SK-N-SH (cell line): ENCODE measurements at regions not wholly inside any gene's neighbourhood (a gene's known extent, or its start where the extent isn't known, plus 50 kb on each side); places are given as distances from the start of the nearest gene placed in this dataset.

Source experiments
- CTCF ChIA-PET: fragments of 300-600, 350-600 bp; formaldehyde crosslinking; extraction: SDS; loops from one replicate; lab custom pipeline; 2021; lab: Yijun Ruan, JAX
- POLR2A ChIA-PET: fragments of 350-600 bp; sonication (Branson Sonifier 250); formaldehyde crosslinking; extraction: SDS; loops from one replicate; lab custom pipeline; 2020; ENCODE audit warnings: antibody characterized with exemption, inconsistent platforms; lab: Yijun Ruan, JAX
- DNase-seq: peaks from one replicate; pipeline ENCODE4 v3.0.0; 2012
- H2AFZ ChIP-seq: fragments of 200-600 bp; sonication (generic); 2 replicates; pipeline ENCODE4 v1.8.1; 2016; ENCODE audit warnings: antibody characterized with exemption, mild to moderate bottlenecking, low read depth
- H3F3A ChIP-seq: fragments of 200-600 bp; sonication (generic); replicated peaks from 2 replicates; pipeline ENCODE3; 2016; ENCODE audit warnings: antibody characterized with exemption, mild to moderate bottlenecking; ENCODE audit not compliant: insufficient read depth
- H3K27ac ChIP-seq, 2 experiments: fragments of 200-500 bp in 1 of 2; fragments of 200-600 bp in 1 of 2; sonication (Bioruptor generic) in 1 of 2; sonication (generic), shearing (Covaris generic) in 1 of 2; 2 replicates each; pipeline versions ENCODE4 v1.5.1 to v1.6.1; 2014 to 2016; ENCODE audit warnings: low read depth in 2 of 2, inconsistent platforms in 1 of 2, low read length in 1 of 2, mild to moderate bottlenecking in 1 of 2, mixed read lengths in 1 of 2
- H3K27me3 ChIP-seq: fragments of 200-600 bp; sonication (generic), shearing (Covaris generic); 2 replicates; pipeline ENCODE4 v1.6.1; 2016; ENCODE audit warnings: mixed run types; ENCODE audit not compliant: insufficient read depth
- H3K36me3 ChIP-seq, 2 experiments: fragments of 200-500 bp in 1 of 2; fragments of 200-600 bp in 1 of 2; sonication (Bioruptor generic) in 1 of 2; sonication (generic) in 1 of 2; replicated peaks in 1 of 2; 2 replicates each; pipeline versions ENCODE3 to v1.5.1; 2014 to 2016; ENCODE audit warnings: low read length in 1 of 2, mild to moderate bottlenecking in 1 of 2; ENCODE audit not compliant: insufficient read depth in 2 of 2, control insufficient read depth in 1 of 2
- H3K4me1 ChIP-seq, 2 experiments: fragments of 200-500 bp in 1 of 2; fragments of 200-600 bp in 1 of 2; sonication (Bioruptor generic) in 1 of 2; sonication (generic), shearing (Covaris generic) in 1 of 2; 2 replicates each; pipeline versions ENCODE4 v1.5.1 to v1.6.1; 2014 to 2016; ENCODE audit warnings: low read depth in 1 of 2, low read length in 1 of 2, mixed run types in 1 of 2; ENCODE audit not compliant: insufficient read depth in 2 of 2, control insufficient read depth in 1 of 2
- H3K4me2 ChIP-seq: fragments of 200-600 bp; sonication (generic), shearing (Covaris generic); 2 replicates; pipeline ENCODE4 v1.6.1; 2017; ENCODE audit warnings: mixed run types
- H3K4me3 ChIP-seq, 2 experiments: fragments of 200-500 bp in 1 of 2; fragments of 200-600 bp in 1 of 2; sonication (Bioruptor generic) in 1 of 2; sonication (generic), shearing (Covaris generic) in 1 of 2; 2 replicates each; pipeline versions ENCODE4 v1.5.1 to v1.8.1; 2014 to 2016; ENCODE audit warnings: low read depth in 2 of 2, inconsistent platforms in 1 of 2, low read length in 1 of 2, mild to moderate bottlenecking in 1 of 2, mixed read lengths in 1 of 2, moderate library complexity in 1 of 2
- H3K79me2 ChIP-seq: fragments of 200-600 bp; sonication (generic); 2 replicates; pipeline ENCODE4 v1.8.1; 2017; ENCODE audit warnings: mild to moderate bottlenecking; ENCODE audit not compliant: insufficient read depth
- H3K9ac ChIP-seq: fragments of 200-600 bp; sonication (generic); 2 replicates; pipeline ENCODE4 v1.6.1; 2017; ENCODE audit warnings: mixed run types
- H3K9me2 ChIP-seq: fragments of 200-600 bp; sonication (generic); 2 replicates; pipeline ENCODE4 v1.6.1; 2017; ENCODE audit warnings: mixed run types
- H3K9me3 ChIP-seq: fragments of 200-600 bp; sonication (generic); 2 replicates; pipeline ENCODE4 v1.6.1; 2017; ENCODE audit warnings: mixed run types, mild to moderate bottlenecking, moderate library complexity
- H4K20me1 ChIP-seq: fragments of 200-600 bp; sonication (generic); 2 replicates; pipeline ENCODE4 v1.6.1; 2017; ENCODE audit warnings: mild to moderate bottlenecking, mixed run types; ENCODE audit not compliant: insufficient read depth
- FOXJ3 ChIP-seq: sonication (generic); formaldehyde crosslinking; IDR thresholded peaks from 2 replicates; pipeline ENCODE4 v1.5.1; 2020; ENCODE audit warnings: mild to moderate bottlenecking, missing genetic modification reagents
- GABPA ChIP-seq: IDR thresholded peaks from 2 replicates; pipeline ENCODE4 v1.4.0; 2012; ENCODE audit warnings: low read depth, mild to moderate bottlenecking
- GATA2 ChIP-seq: sonication (generic); formaldehyde crosslinking; IDR thresholded peaks from 2 replicates; pipeline ENCODE4 v1.5.0; 2020; ENCODE audit warnings: mild to moderate bottlenecking, missing genetic modification reagents
- MAX ChIP-seq: IDR thresholded peaks from 2 replicates; pipeline ENCODE4 v1.4.0; 2012; ENCODE audit warnings: low read depth
- MXI1 ChIP-seq: IDR thresholded peaks from 2 replicates; pipeline ENCODE4 v1.6.1; 2012; ENCODE audit warnings: mild to moderate bottlenecking, low read depth, low read length, improper control_type of control experiment
- PBX3 ChIP-seq: IDR thresholded peaks from 2 replicates; pipeline ENCODE4; 2012
- RAD21 ChIP-seq: IDR thresholded peaks from 2 replicates; pipeline ENCODE4 v1.6.1; 2012; ENCODE audit warnings: mild to moderate bottlenecking, low read length
- REST ChIP-seq: IDR thresholded peaks from 2 replicates; pipeline ENCODE4 v1.6.1; 2012; ENCODE audit warnings: mild to moderate bottlenecking, low read depth, low read length, moderate library complexity
- RXRA ChIP-seq: IDR thresholded peaks from 2 replicates; pipeline ENCODE4 v1.4.0; 2012; ENCODE audit warnings: low read depth, mild to moderate bottlenecking, borderline replicate concordance
- SIN3A ChIP-seq: IDR thresholded peaks from 2 replicates; pipeline ENCODE4 v1.6.1; 2012; ENCODE audit warnings: low read depth, mild to moderate bottlenecking, low read length, moderate library complexity, borderline replicate concordance
- SMC3 ChIP-seq: IDR thresholded peaks from 2 replicates; pipeline ENCODE4 v1.6.1; 2012; ENCODE audit warnings: low read depth, low read length, improper control_type of control experiment
- USF2 ChIP-seq: fragments of 150-350 bp; IDR thresholded peaks from 2 replicates; pipeline ENCODE4 v1.6.1; 2017; ENCODE audit warnings: antibody characterized with exemption, low read length, low read depth, borderline replicate concordance
- YY1 ChIP-seq: IDR thresholded peaks from 2 replicates; pipeline ENCODE4 v1.4.0; 2012; ENCODE audit warnings: low read depth, mild to moderate bottlenecking
- WGBS: methylation state at CpG from one replicate; pipeline ENCODE4 v1.1.6; 2017; ENCODE audit warnings: low lambda C conversion rate; 5-methylcytosine and 5-hydroxymethylcytosine counted together

GRCh38 chrX:109857584-109858228 is 124.6 kb upstream of the ACSL4 start:
- no peaks in the 10 kb centered on the region for H3K79me2 ChIP-seq
- H3K4me2 ChIP-seq = no peak overlapping the region
- H3K9me2 ChIP-seq = no peaks in the 10 kb centered on the region
- TF ChIP-seq RAD21 (no peak), USF2 (no peak), SIN3A (no peak), RXRA (no peak), MXI1 (no peak), FOXJ3 (CRISPR knock-in tag) (no peak), MAX (no peak), GATA2 (CRISPR knock-in tag) (no peak), YY1 (no peak), REST (no peak), SMC3 (no peak), PBX3 (no peak), GABPA (no peak)
- H3K36me3 ChIP-seq = no peaks in the 10 kb centered on the region
- no peaks in the 10 kb centered on the region for H3K27me3 ChIP-seq
- no peaks in the 10 kb centered on the region for H3K9me3 ChIP-seq
- H3K9ac ChIP-seq = no peak overlapping the region
- H3K27ac ChIP-seq = no peak overlapping the region
- no peaks in the 10 kb centered on the region for H3F3A ChIP-seq
- 33% methylated on average over 4 of the region's 4 CpGs for WGBS
- POLR2A ChIA-PET = no interaction called here
- CTCF ChIA-PET = interaction anchor here (0.6 to 7.9 kb wide), 38 partner anchors 8 to 1948 kb away, joined by 3 to 105 read pairs (median 6); no protein-coding TSS in a partner anchor
- no peak overlapping the region for H2AFZ ChIP-seq
- H4K20me1 ChIP-seq = no peaks in the 10 kb centered on the region
- no peak overlapping the region for H3K4me3 ChIP-seq
- H3K4me1 ChIP-seq = 0 out of 4 replicates have a peak, but pooled peaks cover 0 to 6% of the 10 kb centered on the region in 2 experiments
- DNase-seq = no peak
